ENCODE measurements at regions not wholly inside any gene's neighbourhood (a gene's known extent, or its start where the extent isn't known, plus 50 kb on each side); places are given as distances from the start of the nearest gene placed in this dataset.
A peak's percentile ranks its signal among the peaks of the same experiment; 100 is the strongest.

- DNase-seq, result no peak
Measured at GRCh38 chr10:123580426-123580825, 85.7 kb upstream of the GPR26 start.

- no peak for DNase-seq
Measured at GRCh38 chr10:123581656-123582055, 84.5 kb upstream of the GPR26 start.

GRCh38 chr10:123582084-123582989 is 83.8 kb upstream of the GPR26 start:
- DNase-seq, result peak; percentile 30

GRCh38 chr10:123583639-123584418 is 82.3 kb upstream of the GPR26 start:
- DNase-seq, result no peak

GRCh38 chr10:123584419-123584775 is 81.8 kb upstream of the GPR26 start:
- DNase-seq, result no peak

GRCh38 chr10:123585477-123586445 is 80.4 kb upstream of the GPR26 start:
- no peak for DNase-seq

GRCh38 chr10:123587110-123587509 is 79.0 kb upstream of the GPR26 start:
- DNase-seq, result no peak

- DNase-seq, result no peak
Measured at GRCh38 chr10:123588386-123588914, 77.7 kb upstream of the GPR26 start.

- no peak for DNase-seq
Measured at GRCh38 chr10:123595661-123596060, 70.5 kb upstream of the GPR26 start.

- no peak for DNase-seq
Measured at GRCh38 chr10:123597676-123598075, 68.5 kb upstream of the GPR26 start.

GRCh38 chr10:123599366-123599849 is 66.7 kb upstream of the GPR26 start:
- no peak for DNase-seq

- DNase-seq, result no peak
Measured at GRCh38 chr10:123600177-123600576, 66.0 kb upstream of the GPR26 start.

- DNase-seq, result no peak
Measured at GRCh38 chr10:123603130-123603529, 63.0 kb upstream of the GPR26 start.

GRCh38 chr10:123604506-123604905 is 61.6 kb upstream of the GPR26 start:
- DNase-seq, result no peak

GRCh38 chr10:123606006-123606405 is 60.1 kb upstream of the GPR26 start:
- DNase-seq, result no peak

- no peak for DNase-seq
Measured at GRCh38 chr10:123606955-123607354, 59.2 kb upstream of the GPR26 start.

GRCh38 chr10:123607386-123607785 is 58.8 kb upstream of the GPR26 start:
- no peak for DNase-seq

- DNase-seq, result no peak
Measured at GRCh38 chr10:123608047-123608446, 58.1 kb upstream of the GPR26 start.

GRCh38 chr10:123611243-123611642 is 54.9 kb upstream of the GPR26 start:
- DNase-seq, result no peak

- no peak for DNase-seq
Measured at GRCh38 chr10:123611876-123612275, 54.3 kb upstream of the GPR26 start.

- no peak for DNase-seq
Measured at GRCh38 chr10:123613346-123613850, 52.8 kb upstream of the GPR26 start.

GRCh38 chr10:123614888-123615287 is 51.3 kb upstream of the GPR26 start:
- DNase-seq, result peak; percentile 29
